ENCODE measurements at regions not wholly inside any gene's neighbourhood (a gene's known extent, or its start where the extent isn't known, plus 50 kb on each side); places are given as distances from the start of the nearest gene placed in this dataset.

GRCh38 chr18:65411061-65411460 lies 339.8 kb upstream of the CDH7 start:
- no peak for DNase-seq
- H3K27me3 ChIP-seq (replicated peaks): no peaks in the 10 kb centered on the region
- no peak overlapping the region for H3K4me3 ChIP-seq (ENCODE audit: low read depth, low read length)
- in situ Hi-C loops (cut with HindIII; ENCODE audit: low pct_ligation_motif_present, low sequenced_read_pairs): no loop called here
- H3K27ac ChIP-seq: no peak overlapping the region
- TF ChIP-seq CTCF (IDR thresholded peaks at IDR 0.05; ENCODE audit: low read depth, low read length, missing control alignments): no peak
- H3K36me3 ChIP-seq (replicated peaks): no peaks in the 10 kb centered on the region

- TF ChIP-seq CTCF (IDR thresholded peaks at IDR 0.05; ENCODE audit: low read depth, low read length, missing control alignments): no peak
These were observed 341.6 kb upstream of the CDH7 start for GRCh38 chr18:65409261-65409660.

DNA sequence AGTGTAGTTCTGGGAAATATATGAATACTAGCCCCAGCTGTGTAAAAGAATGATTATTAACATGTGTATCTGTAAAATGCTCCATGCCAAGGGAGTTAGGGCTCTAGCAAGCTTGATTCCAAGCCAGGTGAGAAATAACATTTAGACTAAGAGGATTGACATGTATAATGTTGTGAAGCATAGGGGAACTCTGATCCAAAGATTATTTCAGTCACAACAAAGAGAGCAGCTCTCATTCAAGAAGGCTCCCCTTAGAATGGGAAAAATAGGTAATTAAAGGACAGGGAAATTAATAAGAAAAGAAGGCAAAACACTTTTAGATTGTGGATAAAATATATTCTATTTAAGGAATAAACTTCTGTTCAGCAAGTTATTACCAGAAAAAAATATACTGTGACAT lies 347.3 kb upstream of the CDH7 start:
- TF ChIP-seq CTCF (IDR thresholded peaks at IDR 0.05; ENCODE audit: low read depth, low read length, missing control alignments): no peak
- in situ Hi-C loops (cut with HindIII; ENCODE audit: low pct_ligation_motif_present, low sequenced_read_pairs): no loop called here
- Histone ChIP-seq H3K27ac (no peak overlapping the region), H3K27me3 (replicated peaks) (no peaks in the 10 kb centered on the region), H3K36me3 (replicated peaks) (no peaks in the 10 kb centered on the region), H3K4me3 (ENCODE audit: low read depth, low read length) (no peak overlapping the region)
- no peak for DNase-seq

More at GRCh38 chr18:65409261-65409660, 341.6 kb upstream of the CDH7 start:
- H3K27ac ChIP-seq: no peak overlapping the region
- DNase-seq: no peak
- no peaks in the 10 kb centered on the region for H3K27me3 ChIP-seq (replicated peaks)
- H3K4me3 ChIP-seq (ENCODE audit: low read depth, low read length): no peak overlapping the region
- in situ Hi-C loops (cut with HindIII; ENCODE audit: low pct_ligation_motif_present, low sequenced_read_pairs): no loop called here
- no peaks in the 10 kb centered on the region for H3K36me3 ChIP-seq (replicated peaks)

DNA sequence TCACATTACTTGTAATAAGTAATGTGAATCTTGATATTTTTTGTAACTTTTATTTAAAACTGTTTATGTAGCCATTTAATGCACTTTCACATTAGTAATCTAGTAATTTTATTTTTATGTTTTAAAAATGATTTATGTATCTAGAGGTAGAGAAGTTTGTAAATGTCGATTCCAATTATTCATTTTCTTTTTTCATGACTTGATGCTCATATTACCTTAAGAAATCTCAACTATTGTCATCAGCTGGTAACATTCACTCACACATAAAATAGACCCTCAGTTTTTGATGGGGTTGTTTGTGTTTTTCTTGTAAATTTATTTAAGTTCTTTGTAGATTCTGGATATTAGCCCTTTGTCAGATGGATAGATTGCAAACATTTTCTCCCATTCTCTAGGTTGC lies 351.7 kb upstream of the CDH7 start:
- no peak overlapping the region for H3K27ac ChIP-seq
- TF ChIP-seq CTCF (IDR thresholded peaks at IDR 0.05; ENCODE audit: low read depth, low read length, missing control alignments): no peak
- in situ Hi-C loops (cut with HindIII; ENCODE audit: low pct_ligation_motif_present, low sequenced_read_pairs): no loop called here
- no peak for DNase-seq
- no peaks in the 10 kb centered on the region for H3K27me3 ChIP-seq (replicated peaks)
- no peaks in the 10 kb centered on the region for H3K36me3 ChIP-seq (replicated peaks)
- H3K4me3 ChIP-seq (ENCODE audit: low read depth, low read length): no peak overlapping the region

DNA sequence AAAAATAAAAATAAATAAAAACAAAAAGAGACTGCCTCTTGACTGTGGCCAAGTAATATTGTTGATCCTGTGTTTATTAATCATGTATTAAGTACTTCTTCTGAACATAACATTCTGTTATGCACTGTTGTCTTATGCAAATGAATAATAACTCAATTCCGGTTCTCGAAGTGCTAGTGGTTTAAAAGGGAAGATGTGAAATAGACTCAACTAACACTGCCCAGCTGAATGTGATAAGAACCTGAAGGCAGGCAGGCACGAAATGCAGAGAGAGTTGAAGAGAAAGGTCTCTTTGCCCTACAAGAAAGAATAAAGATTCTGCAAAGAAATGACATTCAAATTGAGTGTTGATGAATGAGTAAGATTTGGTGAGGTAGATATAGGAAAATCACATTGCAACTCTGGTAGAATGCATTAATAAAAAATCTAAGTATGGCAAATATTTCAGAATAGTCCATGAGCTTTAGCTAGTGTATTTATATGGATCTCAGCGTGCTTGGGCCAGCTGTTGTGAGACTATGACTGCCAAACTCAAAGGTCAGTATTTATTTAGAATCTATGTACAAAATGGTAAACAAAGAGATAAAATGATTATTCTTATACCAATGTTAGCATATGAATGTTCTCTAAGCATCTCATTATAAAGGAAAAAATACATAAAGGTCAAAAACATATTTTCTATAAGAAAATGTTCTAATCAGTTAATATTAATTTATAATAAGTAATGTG lies 352.3 kb upstream of the CDH7 start:
- no peak for TF ChIP-seq CTCF (IDR thresholded peaks at IDR 0.05; ENCODE audit: low read depth, low read length, missing control alignments)

DNA sequence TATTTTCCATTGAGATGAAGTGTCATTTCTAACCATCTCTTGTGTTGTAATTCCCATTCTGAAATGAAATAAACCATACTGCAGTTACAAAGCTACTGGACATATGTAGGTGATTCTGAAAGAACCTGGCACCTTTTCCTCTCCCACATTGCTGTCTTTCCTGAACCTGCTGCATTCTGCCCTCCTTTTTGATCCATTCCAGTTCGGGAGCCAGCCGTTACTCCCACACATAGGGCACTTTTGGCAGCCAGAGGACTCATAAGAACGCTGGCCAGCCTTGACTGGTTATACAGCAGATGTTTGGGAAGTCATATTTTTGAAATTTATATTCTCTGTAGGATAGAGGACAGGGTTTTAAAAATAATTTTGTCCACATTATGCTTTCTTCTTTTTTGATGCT lies 369.8 kb upstream of the CDH7 start:
- H3K4me3 ChIP-seq (ENCODE audit: low read depth, low read length): no peak overlapping the region
- H3K27ac ChIP-seq: no peak overlapping the region
- TF ChIP-seq CTCF (IDR thresholded peaks at IDR 0.05; ENCODE audit: low read depth, low read length, missing control alignments): no peak
- in situ Hi-C loops (cut with HindIII; ENCODE audit: low pct_ligation_motif_present, low sequenced_read_pairs): no loop called here
- no peaks in the 10 kb centered on the region for H3K27me3 ChIP-seq (replicated peaks)
- no peaks in the 10 kb centered on the region for H3K36me3 ChIP-seq (replicated peaks)
- DNase-seq: no peak

More for the DNA sequence above, 352.3 kb upstream of the CDH7 start:
- H3K27me3 ChIP-seq (replicated peaks): no peaks in the 10 kb centered on the region
- no peak overlapping the region for H3K27ac ChIP-seq
- in situ Hi-C loops (cut with HindIII; ENCODE audit: low pct_ligation_motif_present, low sequenced_read_pairs): no loop called here
- no peaks in the 10 kb centered on the region for H3K36me3 ChIP-seq (replicated peaks)
- H3K4me3 ChIP-seq (ENCODE audit: low read depth, low read length): no peak overlapping the region
- no peak for DNase-seq

Data from brain microvascular endothelial cell (primary cell).